Activated naive CD4-positive, alpha-beta T cell treated with anti-CD3 and anti-CD28 coated beads, Interleukin-2, amount 50 U/mL, for 72 hours (primary cell): ENCODE measurements at regions not wholly inside any gene's neighbourhood (a gene's known extent, or its start where the extent isn't known, plus 50 kb on each side); places are given as distances from the start of the nearest gene placed in this dataset.

ENCODE experiments used
- ATAC-seq, 2 donors: fragments of 150-1000 bp; cut with Tn5 transposase; 2 replicates each; pipeline ENCODE4 v1.10.0; 2021; ENCODE audit warnings: mild to moderate bottlenecking in 2 of 2, moderate library complexity in 2 of 2
- DNase-seq, 2 donors: peaks; one replicate each; pipeline ENCODE4 v3.0.0; 2021 to 2022; ENCODE audit warnings: low spot score in 2 of 2
- H3K27ac Mint-ChIP-seq, 2 donors: one replicate each; pipeline ENCODE4 v1.8.0; 2022; ENCODE audit warnings: mild to moderate bottlenecking in 2 of 2, mixed read lengths in 2 of 2
- H3K36me3 Mint-ChIP-seq, 2 donors: one replicate each; pipeline ENCODE4 v1.8.0; 2022; ENCODE audit warnings: mixed read lengths in 2 of 2
- H3K9me3 Mint-ChIP-seq, 2 donors: one replicate each; pipeline ENCODE4 v1.8.0; 2022; ENCODE audit warnings: mixed read lengths in 2 of 2

GRCh38 chr15:52626671-52627369 lies 52.4 kb downstream of the ATOSA start:
- ATAC-seq (peak in 1 of 2 donors; percentile 59), DNase-seq (no peak)
- no peak overlapping the region for H3K27ac Mint-ChIP-seq
- H3K36me3 Mint-ChIP-seq = no peaks in the 10 kb centered on the region
- no peaks in the 10 kb centered on the region for H3K9me3 Mint-ChIP-seq

- Mint-ChIP-seq H3K27ac (peak overlapping the region in 1 of 2 donors; percentile 27), H3K36me3 (no peaks in the 10 kb centered on the region), H3K9me3 (no peaks in the 10 kb centered on the region)
- ATAC-seq (no peak), DNase-seq (no peak)
Observed at GRCh38 chr15:52624262-52624661, 54.9 kb downstream of the ATOSA start.

- Mint-ChIP-seq H3K36me3 (no peaks in the 10 kb centered on the region), H3K9me3 (no peaks in the 10 kb centered on the region), H3K27ac (no peak overlapping the region)
- DNase-seq (no peak), ATAC-seq (no peak)
Observed at GRCh38 chr15:52622791-52623190, 54.0 kb upstream of the ARPP19 start.

GRCh38 chr15:52620496-52620895 lies 51.7 kb upstream of the ARPP19 start:
- ATAC-seq = no peak
- no peak for DNase-seq
- Mint-ChIP-seq H3K36me3 (no peaks in the 10 kb centered on the region), H3K27ac (no peak overlapping the region), H3K9me3 (no peaks in the 10 kb centered on the region)
